HG03378 (cell line): ENCODE measurements at regions not wholly inside any gene's neighbourhood (a gene's known extent, or its start where the extent isn't known, plus 50 kb on each side); places are given as distances from the start of the nearest gene placed in this dataset.
A peak's percentile ranks its signal among the peaks of the same experiment; 100 is the strongest.
"Not testable (repeated sequence)": the region's sequence is repeated elsewhere in the genome, so short reads cannot be mapped to it uniquely, and the experiment has no call there.

ENCODE experiments used
- ATAC-seq: cut with Tn5 transposase; IDR thresholded peaks from one replicate; pipeline ENCODE4 v1.9.1; 2021; ENCODE audit warnings: mild to moderate bottlenecking, moderate library complexity; ENCODE audit not compliant: unreplicated experiment

- no peak for ATAC-seq
Observed at GRCh38 chr3:182323126-182323700, 470.1 kb upstream of the ATP11B start.

GRCh38 chr3:182323898-182324297 is 469.4 kb upstream of the ATP11B start:
- ATAC-seq: no peak

- peak; percentile 82 for ATAC-seq
Observed at GRCh38 chr3:182325213-182325950, 467.9 kb upstream of the ATP11B start.

GRCh38 chr3:182327196-182327681 is 466.1 kb upstream of the ATP11B start:
- no peak for ATAC-seq

GRCh38 chr3:182330646-182331045 is 462.7 kb upstream of the ATP11B start:
- no peak for ATAC-seq

GRCh38 chr3:182331341-182331740 is 462.0 kb upstream of the ATP11B start:
- ATAC-seq: no peak

- ATAC-seq: no peak
Observed at GRCh38 chr3:182342252-182342651, 451.1 kb upstream of the ATP11B start.

- not testable (repeated sequence) for ATAC-seq
Observed at GRCh38 chr3:182344026-182344425, 449.3 kb upstream of the ATP11B start.

- ATAC-seq: no peak
Observed at GRCh38 chr3:182349051-182349450, 444.3 kb upstream of the ATP11B start.

GRCh38 chr3:182349951-182350517 is 443.3 kb upstream of the ATP11B start:
- ATAC-seq: no peak

GRCh38 chr3:182357928-182358327 is 435.4 kb upstream of the ATP11B start:
- ATAC-seq: no peak

- ATAC-seq: no peak
Observed at GRCh38 chr3:182364323-182364722, 429.0 kb upstream of the ATP11B start.

- no peak for ATAC-seq
Observed at GRCh38 chr3:182364723-182365650, 428.3 kb upstream of the ATP11B start.

GRCh38 chr3:182366746-182367145 is 426.6 kb upstream of the ATP11B start:
- no peak for ATAC-seq

- ATAC-seq: no peak
Observed at GRCh38 chr3:182369861-182370260, 423.4 kb upstream of the ATP11B start.

- ATAC-seq: no peak
Observed at GRCh38 chr3:182370949-182371348, 422.4 kb upstream of the ATP11B start.

GRCh38 chr3:182375916-182376315 is 417.4 kb upstream of the ATP11B start:
- no peak for ATAC-seq

- ATAC-seq: no peak
Observed at GRCh38 chr3:182382112-182382857, 411.0 kb upstream of the ATP11B start.

GRCh38 chr3:182384221-182384620 is 409.1 kb upstream of the ATP11B start:
- ATAC-seq: no peak

- ATAC-seq: no peak
Observed at GRCh38 chr3:182385356-182385755, 407.9 kb upstream of the ATP11B start.
